Fibroblast of lung (primary cell): ENCODE measurements at regions not wholly inside any gene's neighbourhood (a gene's known extent, or its start where the extent isn't known, plus 50 kb on each side); places are given as distances from the start of the nearest gene placed in this dataset.

Source experiments
- DNase-seq, 2 donors: peaks; one replicate each; pipeline versions ENCODE4 v3.0.0 to v3.0.0-alpha.2; 2010; ENCODE audit warnings: low read depth in 2 of 2
- H2AFZ ChIP-seq: 2 replicates; pipeline ENCODE4 v1.5.1; 2012; ENCODE audit warnings: low read length, control low read depth, inconsistent platforms
- H3K27ac ChIP-seq: 2 replicates; pipeline ENCODE4 v1.5.1; 2011; ENCODE audit warnings: low read length, control low read depth; ENCODE audit not compliant: insufficient read depth
- H3K27me3 ChIP-seq: 2 replicates; pipeline ENCODE4 v1.5.1; 2011; ENCODE audit warnings: mild to moderate bottlenecking, low read length; ENCODE audit not compliant: control insufficient read depth, insufficient read depth
- H3K36me3 ChIP-seq: 2 replicates; pipeline ENCODE4 v1.5.1; 2011; ENCODE audit warnings: low read length; ENCODE audit not compliant: control insufficient read depth, insufficient read depth
- H3K4me1 ChIP-seq: 2 replicates; pipeline ENCODE4 v1.5.1; 2011; ENCODE audit warnings: low read length; ENCODE audit not compliant: control insufficient read depth, insufficient read depth; ENCODE audit errors: extremely low read depth
- H3K4me2 ChIP-seq: 2 replicates; pipeline ENCODE4 v1.5.1; 2011; ENCODE audit warnings: low read length, control low read depth; ENCODE audit not compliant: insufficient read depth; ENCODE audit errors: extremely low read depth
- H3K4me3 ChIP-seq, 4 experiments: fragments of 200-600 bp in 1 of 4; sonication (generic) in 1 of 4; replicated peaks in 1 of 4; 2 replicates each; pipeline ENCODE4 v1.5.1; 2011 to 2016; ENCODE audit warnings: low read length in 4 of 4, low read depth in 3 of 4, mild to moderate bottlenecking in 3 of 4, control low read depth in 2 of 4, inconsistent platforms in 1 of 4, mixed read lengths in 1 of 4; ENCODE audit not compliant: insufficient read depth in 1 of 4; ENCODE audit errors: control extremely low read depth in 1 of 4
- H3K79me2 ChIP-seq: 2 replicates; pipeline ENCODE4 v1.5.1; 2012; ENCODE audit warnings: mild to moderate bottlenecking, low read length, inconsistent platforms; ENCODE audit not compliant: control insufficient read depth, insufficient read depth
- H3K9ac ChIP-seq: 2 replicates; pipeline ENCODE4 v1.5.1; 2011; ENCODE audit warnings: mild to moderate bottlenecking, low read length, control low read depth; ENCODE audit not compliant: insufficient read depth
- H3K9me3 ChIP-seq: 2 replicates; pipeline ENCODE4 v1.5.1; 2012; ENCODE audit warnings: low read depth, low read length; ENCODE audit not compliant: control insufficient read depth, insufficient read depth
- H4K20me1 ChIP-seq: 2 replicates; pipeline ENCODE4 v1.5.1; 2011; ENCODE audit warnings: low read length; ENCODE audit not compliant: control insufficient read depth, insufficient read depth; ENCODE audit errors: extremely low read depth
- CTCF ChIP-seq, 2 donors: IDR thresholded peaks in 1 of 2; conservative IDR thresholded peaks in 1 of 2; 1 replicate in 1 of 2; 2 replicates in 1 of 2; pipeline ENCODE4 v1.5.1; 2011 to 2012; ENCODE audit warnings: low read length in 2 of 2, control low read depth in 1 of 2, inconsistent platforms in 1 of 2, low read depth in 1 of 2, mild to moderate bottlenecking in 1 of 2
- EZH2 ChIP-seq: IDR thresholded peaks from 2 replicates; pipeline ENCODE4 v1.5.1; 2012; ENCODE audit warnings: low read length, control low read depth, mild to moderate bottlenecking; ENCODE audit errors: missing control alignments

GRCh38 chr17:14875557-14876412 is 389.3 kb downstream of the PMP22 start:
- Histone ChIP-seq H3K9me3 (no peaks in the 10 kb centered on the region), H4K20me1 (no peaks in the 10 kb centered on the region), H3K79me2 (no peaks in the 10 kb centered on the region), H3K9ac (no peak overlapping the region), H3K4me1 (no peaks in the 10 kb centered on the region), H3K4me3 (no peak overlapping the region), H3K27me3 (no peaks in the 10 kb centered on the region), H3K27ac (no peak overlapping the region), H3K4me2 (no peak overlapping the region), H3K36me3 (no peaks in the 10 kb centered on the region), H2AFZ (no peak overlapping the region)
- DNase-seq: no peak
- TF ChIP-seq CTCF (conservative IDR thresholded peaks at IDR 0.05 in 1 of 2, IDR thresholded peaks at IDR 0.05 in 1 of 2; ENCODE audit: low read depth in 1 of 2, low read length in 2 of 2): no peak
- TF ChIP-seq EZH2: no peak

- Histone ChIP-seq H3K27me3 (no peaks in the 10 kb centered on the region), H3K4me2 (no peak overlapping the region), H2AFZ (no peak overlapping the region), H4K20me1 (no peaks in the 10 kb centered on the region), H3K9ac (no peak overlapping the region), H3K4me3 (no peak overlapping the region), H3K4me1 (no peaks in the 10 kb centered on the region), H3K36me3 (no peaks in the 10 kb centered on the region), H3K9me3 (no peaks in the 10 kb centered on the region), H3K79me2 (no peaks in the 10 kb centered on the region), H3K27ac (no peak overlapping the region)
- TF ChIP-seq CTCF (conservative IDR thresholded peaks at IDR 0.05 in 1 of 2, IDR thresholded peaks at IDR 0.05 in 1 of 2; ENCODE audit: low read depth in 1 of 2, low read length in 2 of 2) (no peak), EZH2 (no peak)
- DNase-seq: no peak
Measured at GRCh38 chr17:14873996-14874395, 391.1 kb downstream of the PMP22 start.

- no peaks in the 10 kb centered on the region for H3K36me3 ChIP-seq
- no peak overlapping the region for H3K4me2 ChIP-seq
- H3K79me2 ChIP-seq: no peaks in the 10 kb centered on the region
- H3K4me3 ChIP-seq: no peak overlapping the region
- H4K20me1 ChIP-seq: no peaks in the 10 kb centered on the region
- DNase-seq: no peak
- H3K9me3 ChIP-seq: no peaks in the 10 kb centered on the region
- no peak overlapping the region for H3K9ac ChIP-seq
- TF ChIP-seq EZH2 (no peak), CTCF (conservative IDR thresholded peaks at IDR 0.05 in 1 of 2, IDR thresholded peaks at IDR 0.05 in 1 of 2; ENCODE audit: low read depth in 1 of 2, low read length in 2 of 2) (no peak)
- no peak overlapping the region for H2AFZ ChIP-seq
- H3K27me3 ChIP-seq: no peaks in the 10 kb centered on the region
- H3K4me1 ChIP-seq: no peaks in the 10 kb centered on the region
- H3K27ac ChIP-seq: no peak overlapping the region
Measured at GRCh38 chr17:14873540-14873939, 391.6 kb downstream of the PMP22 start.
